GM18870 (cell line): ENCODE measurements at regions not wholly inside any gene's neighbourhood (a gene's known extent, or its start where the extent isn't known, plus 50 kb on each side); places are given as distances from the start of the nearest gene placed in this dataset.
"Not testable (repeated sequence)": the region's sequence is repeated elsewhere in the genome, so short reads cannot be mapped to it uniquely, and the experiment has no call there.

Experiments
- ATAC-seq: cut with Tn5 transposase; IDR thresholded peaks from one replicate; pipeline ENCODE4 v1.9.1; 2021; ENCODE audit warnings: moderate library complexity; ENCODE audit not compliant: unreplicated experiment

- ATAC-seq: not testable (repeated sequence)
These were observed 64.4 kb downstream of the TMEM200C start for GRCh38 chr18:5830902-5831301.

GRCh38 chr18:5828913-5829312 is 66.4 kb downstream of the TMEM200C start:
- ATAC-seq: no peak

- ATAC-seq: no peak
These were observed 69.7 kb downstream of the TMEM200C start for GRCh38 chr18:5825663-5826062.

GRCh38 chr18:5824370-5824984 is 70.8 kb downstream of the TMEM200C start:
- no peak for ATAC-seq

GRCh38 chr18:5817816-5818215 is 77.5 kb downstream of the TMEM200C start:
- ATAC-seq: no peak

- ATAC-seq: no peak
These were observed 88.5 kb downstream of the TMEM200C start for GRCh38 chr18:5806860-5807259.

GRCh38 chr18:5787936-5788335 is 107.4 kb downstream of the TMEM200C start:
- no peak for ATAC-seq

- no peak for ATAC-seq
These were observed 115.4 kb downstream of the TMEM200C start for GRCh38 chr18:5779922-5780321.

GRCh38 chr18:5772306-5773105 is 122.8 kb downstream of the TMEM200C start:
- no peak for ATAC-seq

GRCh38 chr18:5771343-5771742 is 124.0 kb downstream of the TMEM200C start:
- ATAC-seq: no peak

GRCh38 chr18:5770176-5770575 is 125.1 kb downstream of the TMEM200C start:
- no peak for ATAC-seq

GRCh38 chr18:5768454-5768853 is 126.9 kb downstream of the TMEM200C start:
- no peak for ATAC-seq

- ATAC-seq: no peak
These were observed 136.1 kb downstream of the TMEM200C start for GRCh38 chr18:5759194-5759593.

GRCh38 chr18:5756823-5757222 is 138.5 kb downstream of the TMEM200C start:
- ATAC-seq: no peak

- no peak for ATAC-seq
These were observed 147.6 kb downstream of the TMEM200C start for GRCh38 chr18:5747678-5748077.

GRCh38 chr18:5746844-5747243 is 148.5 kb downstream of the TMEM200C start:
- ATAC-seq: no peak

GRCh38 chr18:5744659-5745058 is 150.7 kb downstream of the TMEM200C start:
- ATAC-seq: no peak

- ATAC-seq: no peak
These were observed 156.8 kb downstream of the TMEM200C start for GRCh38 chr18:5738526-5738925.

- no peak for ATAC-seq
These were observed 163.0 kb downstream of the TMEM200C start for GRCh38 chr18:5732318-5732717.

GRCh38 chr18:5729983-5730699 is 165.2 kb downstream of the TMEM200C start:
- no peak for ATAC-seq

- ATAC-seq: no peak
These were observed 166.8 kb downstream of the TMEM200C start for GRCh38 chr18:5728531-5728930.

- no peak for ATAC-seq
These were observed 169.3 kb downstream of the TMEM200C start for GRCh38 chr18:5726011-5726410.
